Ascending aorta (tissue), 2 donors: ENCODE measurements at regions not wholly inside any gene's neighbourhood (a gene's known extent, or its start where the extent isn't known, plus 50 kb on each side); places are given as distances from the start of the nearest gene placed in this dataset.
"Not testable (repeated sequence)": the region's sequence is repeated elsewhere in the genome, so short reads cannot be mapped to it uniquely, and the experiment has no call there.

Source experiments
- DNase-seq, 2 donors: peaks; one replicate each; pipeline ENCODE4 v3.0.0-alpha.2; 2019; ENCODE audit warnings: low spot score in 2 of 2
- H3K27ac ChIP-seq, 2 donors: fragments of 200-600 bp; sonication (generic); one replicate each; pipeline ENCODE4 v1.5.1; 2016 to 2017; ENCODE audit warnings: mild to moderate bottlenecking in 1 of 2
- H3K27me3 ChIP-seq: fragments of 200-600 bp; sonication (generic); one replicate; pipeline ENCODE4 v1.5.1; 2017
- H3K36me3 ChIP-seq, 2 donors: fragments of 200-600 bp; sonication (generic); one replicate each; pipeline ENCODE4 v1.5.1; 2016
- H3K4me1 ChIP-seq, 2 donors: fragments of 200-600 bp; sonication (generic); one replicate each; pipeline ENCODE4 v1.5.1; 2016 to 2017; ENCODE audit warnings: mild to moderate bottlenecking in 1 of 2
- H3K4me3 ChIP-seq, 2 donors: fragments of 200-600 bp; sonication (generic); one replicate each; pipeline ENCODE4 v1.5.1; 2016 to 2017; ENCODE audit warnings: mild to moderate bottlenecking in 1 of 2
- H3K9me3 ChIP-seq, 2 donors: fragments of 200-600 bp; sonication (generic); one replicate each; pipeline ENCODE4 v1.5.1; 2016
- intact Hi-C: fragments of 100-400 bp; cut with DNase I; formaldehyde crosslinking; loops from one replicate; pipeline ENCODE4 v1.15.1; 2023
- TF ChIP-seq, protein P1 (sequence below), 3 experiments: fragments of 200-600 bp in 2 of 3; fragments of 450-650 bp in 1 of 3; sonication (generic) in 2 of 3; IDR thresholded peaks; one replicate each; pipeline ENCODE4 v1.5.1; 2016 to 2019; ENCODE audit warnings: antibody characterized with exemption in 3 of 3, mild to moderate bottlenecking in 1 of 3, moderate library complexity in 1 of 3

DNA sequence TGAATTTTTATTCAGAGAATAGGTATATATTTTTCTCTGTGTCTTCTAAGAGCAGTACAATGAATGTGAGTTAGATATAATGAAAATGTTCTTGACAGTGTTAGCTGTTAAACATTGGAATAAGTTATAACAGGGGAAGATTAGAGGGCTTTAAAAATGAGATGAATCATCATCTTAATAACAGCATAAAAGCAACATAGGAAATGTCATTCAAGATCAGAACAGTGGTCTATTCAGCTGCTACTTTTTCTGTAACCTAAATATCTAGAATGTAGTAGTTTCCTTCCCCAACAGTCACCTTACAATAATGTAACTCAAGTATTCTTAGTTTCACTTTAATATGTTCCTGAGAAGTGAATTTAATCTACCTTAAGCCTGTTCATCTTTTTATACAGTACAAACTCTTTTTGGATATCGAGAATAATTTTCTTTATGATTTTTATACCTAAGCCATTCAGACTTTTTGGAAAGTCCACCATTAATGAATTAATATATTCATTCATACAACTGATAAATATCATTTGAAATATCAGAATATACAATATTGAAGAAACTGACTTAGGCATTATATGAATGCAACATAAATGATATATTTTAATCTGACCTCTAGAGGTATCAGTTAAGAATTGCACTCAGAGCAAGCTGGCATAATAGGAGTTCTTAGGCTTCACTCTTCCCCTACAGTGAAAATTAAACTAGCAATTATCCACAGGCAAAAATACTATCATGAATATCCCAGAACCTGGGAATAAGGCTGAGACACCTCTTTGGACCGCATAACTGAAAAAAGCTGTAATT, 66.1 kb upstream of the EDIL3 start:
- H3K27me3 ChIP-seq: no peaks in the 10 kb centered on the region
- TF ChIP-seq, protein P1, sequence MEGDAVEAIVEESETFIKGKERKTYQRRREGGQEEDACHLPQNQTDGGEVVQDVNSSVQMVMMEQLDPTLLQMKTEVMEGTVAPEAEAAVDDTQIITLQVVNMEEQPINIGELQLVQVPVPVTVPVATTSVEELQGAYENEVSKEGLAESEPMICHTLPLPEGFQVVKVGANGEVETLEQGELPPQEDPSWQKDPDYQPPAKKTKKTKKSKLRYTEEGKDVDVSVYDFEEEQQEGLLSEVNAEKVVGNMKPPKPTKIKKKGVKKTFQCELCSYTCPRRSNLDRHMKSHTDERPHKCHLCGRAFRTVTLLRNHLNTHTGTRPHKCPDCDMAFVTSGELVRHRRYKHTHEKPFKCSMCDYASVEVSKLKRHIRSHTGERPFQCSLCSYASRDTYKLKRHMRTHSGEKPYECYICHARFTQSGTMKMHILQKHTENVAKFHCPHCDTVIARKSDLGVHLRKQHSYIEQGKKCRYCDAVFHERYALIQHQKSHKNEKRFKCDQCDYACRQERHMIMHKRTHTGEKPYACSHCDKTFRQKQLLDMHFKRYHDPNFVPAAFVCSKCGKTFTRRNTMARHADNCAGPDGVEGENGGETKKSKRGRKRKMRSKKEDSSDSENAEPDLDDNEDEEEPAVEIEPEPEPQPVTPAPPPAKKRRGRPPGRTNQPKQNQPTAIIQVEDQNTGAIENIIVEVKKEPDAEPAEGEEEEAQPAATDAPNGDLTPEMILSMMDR (IDR thresholded peaks at IDR 0.05): peak in 2 of 3 experiments; percentile 22 to 49
- H3K9me3 ChIP-seq: peaks cover 0 to 15% of the 10 kb centered on the region in 2 donors
- no peak overlapping the region for H3K4me3 ChIP-seq
- no peak for DNase-seq
- H3K27ac ChIP-seq: no peak overlapping the region
- no peaks in the 10 kb centered on the region for H3K4me1 ChIP-seq
- no peaks in the 10 kb centered on the region for H3K36me3 ChIP-seq
- intact Hi-C loops: loop anchor here (5.0 kb wide), 1 partner anchor 729 kb away; the partner anchor contains the start of gene HAPLN1

DNA sequence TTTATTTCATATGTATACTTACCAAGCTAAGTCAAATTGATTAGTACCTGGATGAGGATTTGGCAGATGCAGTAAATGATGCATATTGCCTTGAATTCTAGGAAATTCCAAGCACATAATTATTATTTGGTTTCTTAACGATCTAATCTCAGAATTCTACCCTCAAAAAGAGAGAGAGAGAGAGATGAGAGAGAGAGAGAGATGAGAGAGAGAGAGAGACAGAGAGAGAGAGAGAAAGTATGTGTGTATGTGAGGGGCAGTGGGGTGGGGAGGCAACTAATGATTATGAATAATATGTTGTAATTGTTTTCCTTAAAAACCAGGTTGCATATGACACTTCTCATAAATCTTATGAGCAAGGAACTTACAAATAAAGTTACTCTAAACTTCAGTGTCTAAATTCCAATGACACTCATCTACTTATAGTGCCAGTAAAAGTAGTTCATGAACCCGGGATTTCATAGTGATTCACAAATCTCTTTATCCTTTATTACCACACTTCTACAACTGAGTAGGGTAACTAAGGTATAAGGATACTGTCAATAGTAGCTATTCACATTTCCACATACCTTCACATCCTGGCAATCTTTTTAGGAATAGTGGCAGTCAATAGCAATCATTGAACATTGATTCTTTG, 60.5 kb upstream of the EDIL3 start:
- intact Hi-C loops: no loop called here

DNA sequence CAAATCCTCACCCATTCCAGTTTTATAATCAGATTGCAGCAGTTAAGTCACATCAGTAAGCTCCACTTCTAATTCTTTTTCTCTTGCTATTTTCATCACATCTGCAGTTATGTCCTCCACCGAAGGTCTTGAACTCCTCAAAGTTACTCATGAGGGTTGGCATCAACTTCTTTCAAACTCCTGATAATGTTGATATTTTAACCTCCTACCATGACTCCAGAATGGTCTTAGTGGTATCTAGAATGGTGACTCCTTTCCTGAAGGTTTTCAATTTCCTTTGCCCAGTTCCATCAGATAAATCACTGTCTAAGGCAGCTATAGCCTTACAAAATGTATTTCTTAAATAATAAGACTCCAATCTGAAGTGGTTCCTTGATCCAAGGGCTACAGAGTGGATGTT, 53.8 kb upstream of the EDIL3 start:
- intact Hi-C loops: no loop called here
- Histone ChIP-seq H3K4me1 (no peaks in the 10 kb centered on the region), H3K4me3 (no peak overlapping the region), H3K27ac (no peak overlapping the region), H3K27me3 (no peaks in the 10 kb centered on the region), H3K9me3 (no peaks in the 10 kb centered on the region), H3K36me3 (no peaks in the 10 kb centered on the region)
- no peak for DNase-seq
- TF ChIP-seq, protein P1 (IDR thresholded peaks at IDR 0.05): no peak

More for the DNA sequence above, 60.5 kb upstream of the EDIL3 start:
- H3K9me3 ChIP-seq: no peaks in the 10 kb centered on the region
- no peak for DNase-seq
- no peak overlapping the region for H3K27ac ChIP-seq
- no peaks in the 10 kb centered on the region for H3K4me1 ChIP-seq
- no peaks in the 10 kb centered on the region for H3K36me3 ChIP-seq
- no peaks in the 10 kb centered on the region for H3K27me3 ChIP-seq
- TF ChIP-seq, protein P1 (IDR thresholded peaks at IDR 0.05): no peak
- no peak overlapping the region for H3K4me3 ChIP-seq

DNA sequence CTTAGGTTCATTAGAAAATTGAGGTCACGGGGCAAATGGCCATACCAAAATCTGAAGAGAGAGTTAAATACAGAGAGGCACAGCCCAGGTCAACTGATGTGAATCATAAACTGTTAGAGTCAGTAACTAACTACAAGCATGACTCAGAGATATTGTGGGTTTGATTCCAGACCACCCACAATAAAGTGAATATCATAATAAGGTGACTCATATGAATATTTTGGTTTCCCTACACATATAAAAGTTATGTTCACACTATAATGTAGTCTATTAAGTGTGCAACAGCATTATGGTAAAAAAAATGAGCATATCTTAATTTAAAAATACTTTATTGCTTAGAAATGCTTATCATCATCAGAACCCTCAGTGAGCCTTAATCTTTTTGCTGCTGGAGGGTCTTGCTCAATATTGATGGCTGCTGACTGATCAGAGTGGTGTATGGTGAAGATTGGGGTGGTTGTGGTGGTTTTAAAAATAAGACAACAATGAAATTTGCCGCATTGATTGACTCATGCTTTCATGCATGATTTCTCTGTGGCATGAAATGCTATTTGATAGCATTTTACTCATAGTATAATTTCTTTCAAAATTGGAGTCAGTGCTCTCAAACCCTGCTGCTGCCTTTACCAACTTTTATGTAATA, 53.1 kb upstream of the EDIL3 start:
- H3K4me1 ChIP-seq: no peaks in the 10 kb centered on the region
- H3K27me3 ChIP-seq: no peaks in the 10 kb centered on the region
- no peaks in the 10 kb centered on the region for H3K9me3 ChIP-seq
- H3K27ac ChIP-seq: no peak overlapping the region
- intact Hi-C loops: no loop called here
- no peak overlapping the region for H3K4me3 ChIP-seq
- DNase-seq: no peak
- TF ChIP-seq, protein P1 (IDR thresholded peaks at IDR 0.05): no peak
- H3K36me3 ChIP-seq: no peaks in the 10 kb centered on the region

DNA sequence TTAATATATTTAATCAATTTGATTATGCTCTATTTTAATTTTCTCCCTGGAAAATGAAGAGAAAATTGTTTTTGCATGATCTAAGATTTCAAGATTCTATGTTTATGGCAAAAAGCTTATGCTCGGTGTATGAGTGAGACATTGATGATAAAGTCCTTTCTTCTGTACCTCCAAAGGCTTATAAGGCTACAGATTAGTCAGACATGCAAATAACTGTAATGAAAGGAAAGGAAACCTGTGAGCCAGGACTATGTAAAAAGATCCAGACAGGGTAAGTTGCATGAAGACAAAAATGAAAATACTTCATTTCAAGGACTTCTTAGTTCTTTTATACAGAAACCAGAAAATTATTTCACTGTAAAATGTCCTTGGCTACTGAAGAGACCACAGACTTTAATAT, 52.2 kb upstream of the EDIL3 start:
- H3K27me3 ChIP-seq: no peaks in the 10 kb centered on the region
- TF ChIP-seq, protein P1 (IDR thresholded peaks at IDR 0.05): no peak
- intact Hi-C loops: no loop called here
- H3K4me1 ChIP-seq: no peaks in the 10 kb centered on the region
- H3K9me3 ChIP-seq: no peaks in the 10 kb centered on the region
- no peak overlapping the region for H3K4me3 ChIP-seq
- H3K36me3 ChIP-seq: no peaks in the 10 kb centered on the region
- no peak for DNase-seq
- H3K27ac ChIP-seq: no peak overlapping the region

DNA sequence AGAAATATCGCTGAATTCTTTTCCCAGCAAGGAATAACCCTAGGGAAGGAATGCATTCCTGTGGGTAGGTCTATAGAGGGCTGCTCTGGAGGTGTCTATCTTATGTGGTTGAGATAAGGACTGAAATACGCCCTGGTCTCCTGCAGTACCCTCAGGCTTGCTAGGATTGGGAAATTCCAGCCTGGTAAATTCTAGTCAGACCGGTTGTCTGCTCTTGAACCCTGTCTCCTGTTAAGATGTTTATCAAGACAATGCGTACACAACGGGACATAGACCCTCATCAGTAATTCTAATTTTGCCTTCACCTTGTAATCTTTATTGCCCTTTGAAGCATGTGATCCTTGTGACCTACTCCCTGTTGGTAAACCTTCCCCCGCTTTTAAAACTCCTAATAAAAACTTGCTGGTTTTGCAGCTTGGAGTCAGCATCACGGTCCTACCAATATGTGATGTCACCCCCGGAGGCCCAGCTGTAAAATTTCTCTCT, 51.2 kb upstream of the EDIL3 start:
- intact Hi-C loops, DNase-seq, H3K9me3 ChIP-seq: not testable (repeated sequence)

More for the DNA sequence above, 51.2 kb upstream of the EDIL3 start:
- not testable (repeated sequence) for H3K27me3 ChIP-seq, H3K27ac ChIP-seq, H3K36me3 ChIP-seq, H3K4me3 ChIP-seq, H3K4me1 ChIP-seq
